ENCODE measurements at regions not wholly inside any gene's neighbourhood (a gene's known extent, or its start where the extent isn't known, plus 50 kb on each side); places are given as distances from the start of the nearest gene placed in this dataset.

DNA sequence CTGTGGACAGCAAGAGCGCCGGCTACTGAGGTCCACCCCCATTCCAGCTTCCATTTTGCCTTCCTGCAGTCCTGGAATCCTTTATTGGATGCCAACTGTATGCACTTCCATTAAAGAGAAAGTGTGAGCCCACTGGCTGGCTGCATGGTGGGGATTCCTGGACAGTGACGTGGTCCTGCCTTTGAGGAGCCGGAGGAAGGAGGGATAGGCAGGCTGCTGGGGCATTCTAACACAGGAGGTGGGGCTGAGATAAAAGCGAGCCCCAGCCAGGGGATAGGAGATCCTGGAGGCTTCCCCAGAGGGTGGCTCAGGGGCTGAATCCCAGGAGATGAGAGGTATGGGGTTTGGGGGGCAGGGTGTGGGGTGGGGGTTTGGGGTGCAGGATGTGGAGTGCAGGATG, 984.7 kb downstream of the BRD1 start:
- TF ChIP-seq, protein P1, sequence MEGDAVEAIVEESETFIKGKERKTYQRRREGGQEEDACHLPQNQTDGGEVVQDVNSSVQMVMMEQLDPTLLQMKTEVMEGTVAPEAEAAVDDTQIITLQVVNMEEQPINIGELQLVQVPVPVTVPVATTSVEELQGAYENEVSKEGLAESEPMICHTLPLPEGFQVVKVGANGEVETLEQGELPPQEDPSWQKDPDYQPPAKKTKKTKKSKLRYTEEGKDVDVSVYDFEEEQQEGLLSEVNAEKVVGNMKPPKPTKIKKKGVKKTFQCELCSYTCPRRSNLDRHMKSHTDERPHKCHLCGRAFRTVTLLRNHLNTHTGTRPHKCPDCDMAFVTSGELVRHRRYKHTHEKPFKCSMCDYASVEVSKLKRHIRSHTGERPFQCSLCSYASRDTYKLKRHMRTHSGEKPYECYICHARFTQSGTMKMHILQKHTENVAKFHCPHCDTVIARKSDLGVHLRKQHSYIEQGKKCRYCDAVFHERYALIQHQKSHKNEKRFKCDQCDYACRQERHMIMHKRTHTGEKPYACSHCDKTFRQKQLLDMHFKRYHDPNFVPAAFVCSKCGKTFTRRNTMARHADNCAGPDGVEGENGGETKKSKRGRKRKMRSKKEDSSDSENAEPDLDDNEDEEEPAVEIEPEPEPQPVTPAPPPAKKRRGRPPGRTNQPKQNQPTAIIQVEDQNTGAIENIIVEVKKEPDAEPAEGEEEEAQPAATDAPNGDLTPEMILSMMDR (IDR thresholded peaks at IDR 0.05 in 2 of 3, conservative IDR thresholded peaks at IDR 0.05 in 1 of 3; ENCODE audit: borderline replicate concordance in 1 of 3, insufficient read depth in 1 of 3, low read depth in 2 of 3, low read length in 2 of 3): no peak
- TF ChIP-seq POLR2AphosphoS5 (IDR thresholded peaks at IDR 0.05; ENCODE audit: low read depth, low read length) (no peak), POLR2A (IDR thresholded peaks at IDR 0.05; ENCODE audit: borderline replicate concordance, extremely low read depth, insufficient read depth, insufficient read length) (no peak), CEBPB (IDR thresholded peaks at IDR 0.05; ENCODE audit: low read depth) (no peak), SP1 (IDR thresholded peaks at IDR 0.05; ENCODE audit: low read depth) (no peak), ZFX (IDR thresholded peaks at IDR 0.05) (no peak)
- TF ChIP-seq, protein P2, sequence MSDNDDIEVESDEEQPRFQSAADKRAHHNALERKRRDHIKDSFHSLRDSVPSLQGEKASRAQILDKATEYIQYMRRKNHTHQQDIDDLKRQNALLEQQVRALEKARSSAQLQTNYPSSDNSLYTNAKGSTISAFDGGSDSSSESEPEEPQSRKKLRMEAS (IDR thresholded peaks at IDR 0.05): no peak
- TF ChIP-seq, protein P3, sequence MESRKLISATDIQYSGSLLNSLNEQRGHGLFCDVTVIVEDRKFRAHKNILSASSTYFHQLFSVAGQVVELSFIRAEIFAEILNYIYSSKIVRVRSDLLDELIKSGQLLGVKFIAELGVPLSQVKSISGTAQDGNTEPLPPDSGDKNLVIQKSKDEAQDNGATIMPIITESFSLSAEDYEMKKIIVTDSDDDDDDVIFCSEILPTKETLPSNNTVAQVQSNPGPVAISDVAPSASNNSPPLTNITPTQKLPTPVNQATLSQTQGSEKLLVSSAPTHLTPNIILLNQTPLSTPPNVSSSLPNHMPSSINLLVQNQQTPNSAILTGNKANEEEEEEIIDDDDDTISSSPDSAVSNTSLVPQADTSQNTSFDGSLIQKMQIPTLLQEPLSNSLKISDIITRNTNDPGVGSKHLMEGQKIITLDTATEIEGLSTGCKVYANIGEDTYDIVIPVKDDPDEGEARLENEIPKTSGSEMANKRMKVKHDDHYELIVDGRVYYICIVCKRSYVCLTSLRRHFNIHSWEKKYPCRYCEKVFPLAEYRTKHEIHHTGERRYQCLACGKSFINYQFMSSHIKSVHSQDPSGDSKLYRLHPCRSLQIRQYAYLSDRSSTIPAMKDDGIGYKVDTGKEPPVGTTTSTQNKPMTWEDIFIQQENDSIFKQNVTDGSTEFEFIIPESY (IDR thresholded peaks at IDR 0.05; ENCODE audit: extremely low read depth, insufficient replicate concordance, low read length): no peak
- TF ChIP-seq, protein P4, sequence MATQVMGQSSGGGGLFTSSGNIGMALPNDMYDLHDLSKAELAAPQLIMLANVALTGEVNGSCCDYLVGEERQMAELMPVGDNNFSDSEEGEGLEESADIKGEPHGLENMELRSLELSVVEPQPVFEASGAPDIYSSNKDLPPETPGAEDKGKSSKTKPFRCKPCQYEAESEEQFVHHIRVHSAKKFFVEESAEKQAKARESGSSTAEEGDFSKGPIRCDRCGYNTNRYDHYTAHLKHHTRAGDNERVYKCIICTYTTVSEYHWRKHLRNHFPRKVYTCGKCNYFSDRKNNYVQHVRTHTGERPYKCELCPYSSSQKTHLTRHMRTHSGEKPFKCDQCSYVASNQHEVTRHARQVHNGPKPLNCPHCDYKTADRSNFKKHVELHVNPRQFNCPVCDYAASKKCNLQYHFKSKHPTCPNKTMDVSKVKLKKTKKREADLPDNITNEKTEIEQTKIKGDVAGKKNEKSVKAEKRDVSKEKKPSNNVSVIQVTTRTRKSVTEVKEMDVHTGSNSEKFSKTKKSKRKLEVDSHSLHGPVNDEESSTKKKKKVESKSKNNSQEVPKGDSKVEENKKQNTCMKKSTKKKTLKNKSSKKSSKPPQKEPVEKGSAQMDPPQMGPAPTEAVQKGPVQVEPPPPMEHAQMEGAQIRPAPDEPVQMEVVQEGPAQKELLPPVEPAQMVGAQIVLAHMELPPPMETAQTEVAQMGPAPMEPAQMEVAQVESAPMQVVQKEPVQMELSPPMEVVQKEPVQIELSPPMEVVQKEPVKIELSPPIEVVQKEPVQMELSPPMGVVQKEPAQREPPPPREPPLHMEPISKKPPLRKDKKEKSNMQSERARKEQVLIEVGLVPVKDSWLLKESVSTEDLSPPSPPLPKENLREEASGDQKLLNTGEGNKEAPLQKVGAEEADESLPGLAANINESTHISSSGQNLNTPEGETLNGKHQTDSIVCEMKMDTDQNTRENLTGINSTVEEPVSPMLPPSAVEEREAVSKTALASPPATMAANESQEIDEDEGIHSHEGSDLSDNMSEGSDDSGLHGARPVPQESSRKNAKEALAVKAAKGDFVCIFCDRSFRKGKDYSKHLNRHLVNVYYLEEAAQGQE (IDR thresholded peaks at IDR 0.05; ENCODE audit: low read depth): no peak
